ENCODE measurements at regions not wholly inside any gene's neighbourhood (a gene's known extent, or its start where the extent isn't known, plus 50 kb on each side); places are given as distances from the start of the nearest gene placed in this dataset.

DNA sequence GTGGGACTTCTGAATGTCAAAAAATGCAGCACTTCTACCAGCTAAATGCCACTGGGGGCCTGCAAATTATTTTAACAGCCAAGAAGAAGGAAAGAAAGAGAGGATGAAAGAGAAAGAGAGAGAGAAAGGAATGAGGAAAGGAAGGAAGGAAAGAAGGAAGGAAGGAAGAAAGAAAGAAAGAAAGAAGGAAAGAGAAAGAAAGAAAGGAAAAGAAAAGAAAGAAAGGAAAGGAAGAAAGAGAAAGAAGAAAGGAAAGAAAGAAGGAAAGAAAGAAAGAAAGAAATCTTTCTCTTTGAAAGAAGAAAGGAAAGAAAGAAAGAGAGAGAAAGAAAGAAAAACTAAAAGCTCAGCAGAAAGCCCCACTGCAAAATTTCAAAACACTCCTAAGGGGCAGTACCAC lies 69.2 kb upstream of the SV2C start:
- H3K27ac Mint-ChIP-seq: no peak overlapping the region
- Histone ChIP-seq H2BK12ac (ENCODE audit: insufficient read length, low read depth, low read length) (no peak overlapping the region), H2BK120ac (ENCODE audit: low read depth, low read length, poor library complexity, severe bottlenecking) (no peak overlapping the region), H3K79me1 (ENCODE audit: insufficient read depth, low read depth, low read length, poor library complexity, severe bottlenecking) (no peaks in the 10 kb centered on the region), H2AFZ (ENCODE audit: low read length) (no peak overlapping the region), H4K91ac (ENCODE audit: insufficient read length, low read depth, low read length) (no peak overlapping the region), H3K18ac (ENCODE audit: insufficient read length, low read depth, low read length) (no peak overlapping the region), H3K4me1 (ENCODE audit: insufficient read depth, low read length) (no peaks in the 10 kb centered on the region), H2BK15ac (ENCODE audit: low read depth, low read length) (no peak overlapping the region), H3K27ac (ENCODE audit: insufficient read length, low read depth, low read length) (no peak overlapping the region), H4K8ac (replicated peaks; ENCODE audit: insufficient read length, low read depth, low read length) (no peak overlapping the region), H3K14ac (ENCODE audit: insufficient read depth, low read length) (no peak overlapping the region), H2AK5ac (ENCODE audit: insufficient read length, low read length) (no peak overlapping the region), H3K79me2 (ENCODE audit: insufficient read depth, low read length) (no peaks in the 10 kb centered on the region), H4K20me1 (ENCODE audit: control insufficient read depth, insufficient read depth, insufficient read length) (no peaks in the 10 kb centered on the region), H3K27me3 (ENCODE audit: insufficient read depth, low read length) (no peaks in the 10 kb centered on the region; the same call in 1 of the 2 replicates), H3K4me2 (ENCODE audit: insufficient read depth, insufficient read length, low read length) (no peak overlapping the region), H3K23ac (ENCODE audit: insufficient read length, low read depth, low read length) (no peak overlapping the region), H3K9me3 (ENCODE audit: control insufficient read depth, low read depth, low read length) (no peaks in the 10 kb centered on the region), H3K4ac (ENCODE audit: low read depth, low read length) (no peak overlapping the region), H4K5ac (ENCODE audit: insufficient read length, low read depth, low read length) (no peak overlapping the region), H3K56ac (ENCODE audit: insufficient read length, low read depth, low read length) (no peak overlapping the region), H3K9ac (ENCODE audit: extremely low read depth, insufficient read length, low read length) (no peak overlapping the region), H2BK5ac (ENCODE audit: insufficient read length, low read length) (no peak overlapping the region), H3T11ph (ENCODE audit: low read length) (no peak overlapping the region), H3K23me2 (ENCODE audit: insufficient read length, low read depth, low read length, poor library complexity, severe bottlenecking) (no peaks in the 10 kb centered on the region), H2BK20ac (ENCODE audit: low read depth, low read length, poor library complexity, severe bottlenecking) (no peak overlapping the region)
- H3K4me3 Mint-ChIP-seq: no peak overlapping the region
- H3K9me3 Mint-ChIP-seq: peaks cover 0 to 10% of the 10 kb centered on the region in 2 experiments; a peak in 1 of 5 replicates
- no peaks in the 10 kb centered on the region for H3K4me1 Mint-ChIP-seq
- no peaks in the 10 kb centered on the region for H3K36me3 Mint-ChIP-seq (ENCODE audit: insufficient read depth in 1 of 3, low read depth in 3 of 3)
- peaks cover 9% of the 10 kb centered on the region for H3K27me3 Mint-ChIP-seq (ENCODE audit: low read depth)
- DNase-seq: no peak
- TF ChIP-seq, protein P1, sequence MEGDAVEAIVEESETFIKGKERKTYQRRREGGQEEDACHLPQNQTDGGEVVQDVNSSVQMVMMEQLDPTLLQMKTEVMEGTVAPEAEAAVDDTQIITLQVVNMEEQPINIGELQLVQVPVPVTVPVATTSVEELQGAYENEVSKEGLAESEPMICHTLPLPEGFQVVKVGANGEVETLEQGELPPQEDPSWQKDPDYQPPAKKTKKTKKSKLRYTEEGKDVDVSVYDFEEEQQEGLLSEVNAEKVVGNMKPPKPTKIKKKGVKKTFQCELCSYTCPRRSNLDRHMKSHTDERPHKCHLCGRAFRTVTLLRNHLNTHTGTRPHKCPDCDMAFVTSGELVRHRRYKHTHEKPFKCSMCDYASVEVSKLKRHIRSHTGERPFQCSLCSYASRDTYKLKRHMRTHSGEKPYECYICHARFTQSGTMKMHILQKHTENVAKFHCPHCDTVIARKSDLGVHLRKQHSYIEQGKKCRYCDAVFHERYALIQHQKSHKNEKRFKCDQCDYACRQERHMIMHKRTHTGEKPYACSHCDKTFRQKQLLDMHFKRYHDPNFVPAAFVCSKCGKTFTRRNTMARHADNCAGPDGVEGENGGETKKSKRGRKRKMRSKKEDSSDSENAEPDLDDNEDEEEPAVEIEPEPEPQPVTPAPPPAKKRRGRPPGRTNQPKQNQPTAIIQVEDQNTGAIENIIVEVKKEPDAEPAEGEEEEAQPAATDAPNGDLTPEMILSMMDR (conservative IDR thresholded peaks at IDR 0.05): no peak

All from H9 (cell line).